ENCODE measurements at regions not wholly inside any gene's neighbourhood (a gene's known extent, or its start where the extent isn't known, plus 50 kb on each side); places are given as distances from the start of the nearest gene placed in this dataset.
A peak's percentile ranks its signal among the peaks of the same experiment; 100 is the strongest.

DNA sequence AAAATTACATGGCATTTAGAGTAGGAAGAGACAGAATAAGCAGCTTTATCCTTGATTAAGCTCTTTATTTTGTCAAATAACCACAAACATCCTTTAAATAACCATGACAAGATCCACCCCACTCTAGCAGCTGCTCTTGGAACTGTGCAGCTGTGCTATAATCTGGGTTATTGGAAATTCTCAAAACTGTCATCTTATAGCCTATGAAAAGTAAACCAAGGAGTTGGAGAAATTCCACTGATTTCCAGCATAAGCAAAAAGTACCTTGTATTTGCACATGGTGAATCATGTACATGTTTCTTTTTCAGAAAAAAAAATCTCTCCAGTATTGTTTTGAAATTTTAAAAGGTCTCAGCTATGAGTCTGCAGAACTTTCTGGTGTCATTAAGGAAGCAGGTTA, 88.8 kb upstream of the ABI3BP start:
- no peak for DNase-seq (ENCODE audit: low read depth)

DNA sequence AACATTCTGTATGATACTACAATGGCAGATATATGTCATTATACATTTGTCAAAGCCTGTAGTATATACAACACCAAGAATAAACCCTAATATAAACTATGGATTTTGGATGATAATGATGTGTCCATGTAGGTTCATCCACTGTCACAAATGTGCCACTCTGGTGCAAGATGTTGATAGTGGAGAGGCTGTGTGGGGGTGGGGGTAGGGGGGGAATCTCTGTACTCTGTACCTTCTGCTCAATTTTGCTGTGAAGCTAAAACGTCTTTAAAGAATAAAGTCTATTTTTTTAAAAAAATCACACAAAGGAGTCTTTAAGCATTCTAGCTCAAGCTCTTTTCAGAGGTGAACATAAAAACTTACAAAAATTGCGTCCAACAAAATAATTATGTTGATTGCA, 88.2 kb upstream of the ABI3BP start:
- no peak for DNase-seq (ENCODE audit: low read depth)

DNA sequence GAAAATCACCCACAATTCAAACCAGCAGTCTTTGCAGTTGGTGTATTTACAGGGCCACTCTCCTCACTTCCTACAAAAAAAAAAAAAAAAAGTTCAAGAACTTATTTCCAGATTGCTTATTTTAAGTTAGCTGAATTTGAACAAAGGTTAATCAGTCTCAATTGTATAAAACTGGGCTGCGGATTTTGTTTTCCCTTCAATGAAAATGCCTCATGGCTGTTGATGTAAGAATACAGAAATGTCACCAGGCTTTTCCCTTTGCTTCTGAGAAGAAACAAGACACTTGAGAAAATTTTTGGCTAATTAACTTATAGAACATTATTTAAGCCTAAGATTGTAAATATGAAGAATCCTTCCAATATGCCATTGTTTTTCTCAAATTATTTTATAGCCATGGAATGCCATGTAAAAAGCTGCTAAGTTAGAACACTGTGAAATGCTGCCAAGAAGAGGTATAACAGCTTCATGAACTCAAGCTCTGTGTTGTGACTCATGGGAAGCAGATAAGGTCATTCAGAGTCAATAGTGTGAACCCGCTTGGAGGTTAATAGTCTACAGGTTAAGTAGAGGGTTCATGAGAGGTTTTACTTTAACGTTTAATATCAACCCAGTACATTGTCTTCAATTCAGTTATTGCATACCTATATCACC, 84.3 kb upstream of the ABI3BP start:
- no peak for DNase-seq (ENCODE audit: low read depth)

DNA sequence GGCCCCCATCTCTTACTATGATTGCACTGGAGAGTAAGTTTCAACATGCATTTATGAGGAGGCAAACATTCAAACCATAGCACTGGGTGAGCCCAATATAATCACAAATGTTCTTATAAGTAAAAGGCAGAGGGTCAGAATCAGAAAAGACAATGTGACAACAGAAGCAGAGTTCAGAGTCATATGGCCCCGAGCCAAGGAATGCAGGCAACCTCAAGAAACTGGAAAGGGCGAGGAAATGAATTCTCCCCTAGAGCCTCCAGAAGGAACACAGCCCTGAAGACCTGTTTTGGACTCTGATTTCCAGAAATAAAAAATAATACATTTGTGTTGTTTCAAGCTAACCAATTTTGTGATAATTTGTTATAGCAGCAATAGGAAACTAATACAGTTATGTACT, 81.3 kb upstream of the ABI3BP start:
- no peak for DNase-seq (ENCODE audit: low read depth)

DNA sequence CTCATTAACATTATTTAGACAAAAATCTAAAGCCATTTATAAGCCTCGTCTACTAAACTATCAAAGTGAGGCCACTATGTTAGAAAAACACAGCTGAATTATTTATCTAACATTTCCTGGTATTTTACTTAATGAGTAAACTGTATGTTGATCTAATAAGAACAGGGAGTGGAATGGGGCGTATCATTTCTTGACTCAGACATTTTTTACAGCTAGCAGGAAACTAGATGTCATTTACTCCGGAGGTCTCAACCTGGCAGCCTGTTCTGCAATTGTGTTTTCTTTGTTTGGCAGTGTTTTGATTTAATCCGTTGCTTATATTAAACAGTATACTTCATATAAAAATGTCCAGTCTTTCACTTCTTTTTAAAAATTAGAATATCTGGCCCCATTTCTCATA, 79.1 kb upstream of the ABI3BP start:
- DNase-seq (ENCODE audit: low read depth) = no peak

DNA sequence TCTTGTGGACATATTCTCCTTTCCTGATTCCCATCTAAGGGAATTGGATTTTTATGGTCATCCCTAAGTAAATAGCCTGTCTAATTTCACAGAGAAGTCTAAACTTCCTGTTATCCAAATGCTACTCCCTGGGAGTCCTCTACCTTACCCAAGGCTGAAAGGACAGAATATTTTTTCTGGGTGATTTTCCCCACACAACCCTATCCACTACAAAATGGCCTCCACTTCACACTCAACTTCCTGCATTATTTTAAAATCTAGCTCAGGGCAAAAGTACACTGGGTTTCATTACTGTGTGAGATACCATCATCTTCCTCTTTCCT, 77.5 kb upstream of the ABI3BP start:
- DNase-seq (ENCODE audit: low read depth) = no peak

DNA sequence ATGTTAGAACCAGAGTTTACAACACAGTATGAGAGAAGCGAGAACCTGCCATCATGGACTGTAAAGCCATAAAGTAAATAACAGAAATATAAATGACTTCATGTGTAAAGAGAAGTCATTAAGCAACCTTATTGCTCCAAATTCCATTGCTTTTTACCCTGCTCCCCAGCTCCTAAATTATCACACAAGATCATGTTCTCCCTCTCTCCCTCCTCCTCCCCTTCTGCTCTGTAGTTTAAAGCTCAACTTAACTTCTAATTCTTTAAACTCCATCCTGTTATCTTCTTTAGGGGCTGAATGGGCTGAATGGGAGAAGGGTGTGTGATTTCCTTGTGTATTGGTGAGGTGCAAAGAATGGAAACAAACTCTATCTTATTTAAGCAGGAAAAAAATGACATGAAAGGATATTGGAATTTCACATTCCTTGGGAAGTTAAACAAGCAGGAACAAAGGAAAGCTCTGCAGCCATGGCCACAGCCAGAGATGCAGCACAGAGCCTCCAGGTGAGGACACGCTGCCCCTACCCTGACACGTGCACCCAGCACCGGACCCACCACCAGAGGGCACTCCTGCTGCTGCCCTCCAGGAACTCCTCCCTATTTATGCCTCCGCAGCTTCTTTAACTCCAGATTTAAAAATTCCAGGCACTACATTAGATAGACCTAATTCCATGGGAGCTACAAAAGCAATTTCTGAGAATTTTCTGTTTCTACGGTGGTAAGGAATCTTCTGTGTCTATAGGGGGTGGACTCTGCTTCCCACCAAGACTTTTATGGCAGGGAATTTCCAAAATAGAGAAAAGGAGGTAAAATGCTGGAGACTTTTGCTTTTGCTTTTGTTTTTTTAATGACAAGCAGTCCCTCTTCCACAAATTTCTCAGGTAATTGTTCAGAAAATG, 76.9 kb upstream of the ABI3BP start:
- DNase-seq (ENCODE audit: low read depth) = no peak

DNA sequence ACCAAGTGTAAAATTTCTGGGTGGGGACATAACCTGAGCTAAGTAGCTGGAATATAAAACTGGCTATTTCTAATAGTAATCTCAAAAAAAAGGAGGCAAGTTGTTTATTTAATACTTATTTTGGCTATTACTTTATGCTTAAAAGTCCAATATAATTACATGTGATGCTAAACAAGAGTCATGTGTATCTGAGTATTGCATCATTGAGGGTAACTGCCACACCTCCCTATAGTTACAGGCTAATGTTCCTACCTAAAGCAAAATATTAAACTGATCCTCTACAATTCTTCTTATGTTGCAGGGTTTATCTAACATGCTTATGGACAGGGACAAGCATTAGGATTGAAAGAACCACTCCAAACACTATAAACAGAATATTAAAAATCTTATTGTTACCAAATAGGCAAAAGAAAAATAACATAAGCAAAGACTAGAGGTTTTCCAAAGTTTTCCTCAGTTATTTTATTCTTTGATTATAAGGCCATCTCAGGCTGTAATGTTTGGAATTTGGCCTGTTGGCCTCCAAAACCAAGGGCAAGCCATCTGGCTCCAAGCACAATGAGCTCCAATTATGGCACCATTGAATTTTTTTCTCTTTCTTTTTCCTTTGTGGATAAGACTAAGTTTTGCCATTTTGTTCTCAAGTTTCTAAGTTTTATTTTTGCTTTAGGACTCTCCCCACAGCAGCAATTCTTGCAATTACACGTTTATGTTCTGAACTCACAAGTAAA, 75.8 kb upstream of the ABI3BP start:
- no peak for DNase-seq (ENCODE audit: low read depth)

DNA sequence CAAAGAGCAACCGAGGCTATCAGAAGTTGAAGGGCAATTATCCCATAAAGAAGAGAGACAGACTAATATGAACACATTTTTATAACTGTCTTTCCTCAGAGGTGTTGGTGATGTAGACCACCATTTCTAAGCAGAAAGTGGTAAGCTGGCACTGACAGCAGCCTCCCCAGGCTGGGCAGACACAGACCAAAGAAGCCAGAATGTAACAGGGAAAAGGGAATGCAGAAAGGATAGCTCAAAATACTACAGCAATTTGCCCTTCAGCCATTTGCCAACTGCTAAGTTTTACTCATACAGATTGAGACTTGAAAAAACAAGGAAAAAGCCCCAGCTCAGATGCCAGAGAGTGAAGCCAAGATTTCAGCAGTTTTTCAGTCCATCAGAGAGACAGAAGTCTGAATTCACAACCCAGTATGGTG, 73.5 kb upstream of the ABI3BP start:
- no peak for DNase-seq (ENCODE audit: low read depth)

DNA sequence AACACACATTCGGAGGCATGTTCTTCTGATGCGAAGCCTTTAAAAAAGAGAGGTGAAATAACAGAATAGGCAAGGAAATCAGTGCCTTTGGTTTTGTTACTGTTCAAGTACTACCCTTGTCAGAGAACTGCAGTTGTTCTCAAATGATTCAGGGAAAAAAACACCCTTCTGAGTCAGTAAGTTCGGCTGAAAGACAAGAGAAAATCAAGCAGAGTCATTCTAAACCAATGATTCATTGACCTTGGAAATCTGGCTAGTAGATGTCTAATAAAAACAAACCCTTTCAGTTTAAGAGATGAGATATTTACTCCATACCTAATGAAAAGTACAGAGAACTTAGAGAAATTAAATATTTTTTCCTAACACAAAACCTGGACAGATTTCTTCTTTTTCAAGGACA, 72.7 kb upstream of the ABI3BP start:
- DNase-seq (ENCODE audit: low read depth) = peak; percentile 68

DNA sequence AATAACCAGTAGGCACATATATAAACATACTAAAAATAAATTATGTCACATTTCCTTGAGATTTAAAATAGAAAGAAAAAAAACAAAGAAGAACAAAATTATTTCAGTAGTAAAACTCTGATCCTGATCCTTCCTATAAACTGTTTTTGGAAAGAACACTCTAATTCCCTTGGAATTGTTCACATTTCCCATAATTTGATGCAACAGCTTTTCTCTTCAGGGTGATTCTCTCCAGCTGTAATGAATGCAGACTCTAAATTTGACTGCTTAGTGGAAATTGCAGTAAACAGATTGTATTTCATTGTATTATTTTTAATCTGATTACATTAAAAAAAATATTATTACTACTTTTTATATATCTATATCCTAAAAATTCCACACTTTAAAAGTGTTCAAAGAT, 70.2 kb upstream of the ABI3BP start:
- no peak for DNase-seq (ENCODE audit: low read depth)

DNA sequence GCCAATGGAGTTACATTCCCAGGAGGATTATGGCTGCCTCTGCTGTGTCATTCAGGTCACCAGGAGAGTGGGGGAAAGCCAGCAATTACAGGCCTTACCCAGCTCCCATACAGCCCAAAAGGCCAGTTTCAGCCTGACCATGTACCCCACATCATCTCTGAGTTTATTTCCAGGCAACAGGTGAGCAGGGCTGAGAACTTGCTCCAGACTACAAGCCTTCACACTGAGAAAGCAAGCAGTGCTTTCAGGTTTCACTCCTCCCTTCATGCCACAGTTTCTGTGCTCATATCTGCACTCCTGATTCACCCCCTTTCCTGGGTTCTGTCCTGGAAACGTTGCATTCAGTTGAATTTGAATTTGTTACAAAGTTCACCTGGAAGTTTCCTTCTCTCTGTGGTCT, 68.1 kb upstream of the ABI3BP start:
- DNase-seq (ENCODE audit: low read depth) = no peak

DNA sequence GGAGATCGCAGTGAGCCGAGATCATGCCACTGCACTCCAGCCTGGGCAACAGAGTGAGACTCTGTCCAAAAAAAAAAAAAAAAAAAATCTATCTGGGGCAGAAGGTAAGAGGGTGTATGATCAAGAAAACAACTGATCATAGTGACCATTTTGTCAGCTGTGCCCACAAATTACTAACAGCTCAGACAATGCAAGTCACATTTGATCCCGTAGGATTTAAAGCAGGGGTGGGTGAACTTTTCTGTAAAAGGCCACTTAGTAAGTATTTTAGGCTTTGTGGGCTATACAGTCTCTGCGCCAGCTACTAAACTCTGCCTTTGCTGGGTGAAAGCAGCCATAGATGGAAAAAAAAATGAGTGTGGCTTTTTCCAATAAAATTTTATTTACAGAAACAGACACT, 57.6 kb upstream of the ABI3BP start:
- no peak for DNase-seq (ENCODE audit: low read depth)

DNA sequence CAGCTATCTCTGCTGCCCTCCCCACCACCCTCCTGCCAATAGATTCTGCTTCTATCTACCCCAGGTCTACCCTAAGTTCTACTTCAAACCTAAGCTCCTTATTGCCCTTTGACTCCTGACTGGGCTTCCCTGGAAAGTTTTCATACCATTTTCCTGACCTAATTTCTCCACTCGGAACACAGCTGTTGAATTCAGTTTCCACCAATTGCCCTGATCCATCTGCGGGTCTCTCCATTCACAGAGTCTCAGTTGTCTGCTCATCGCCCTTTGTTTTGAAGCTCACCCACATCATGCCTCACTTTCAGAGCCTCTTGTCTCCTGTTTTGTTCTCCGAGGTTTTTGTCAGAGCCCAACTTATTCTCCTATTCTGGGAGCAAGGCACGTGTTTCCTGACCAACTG, 56.8 kb upstream of the ABI3BP start:
- no peak for DNase-seq (ENCODE audit: low read depth)

DNA sequence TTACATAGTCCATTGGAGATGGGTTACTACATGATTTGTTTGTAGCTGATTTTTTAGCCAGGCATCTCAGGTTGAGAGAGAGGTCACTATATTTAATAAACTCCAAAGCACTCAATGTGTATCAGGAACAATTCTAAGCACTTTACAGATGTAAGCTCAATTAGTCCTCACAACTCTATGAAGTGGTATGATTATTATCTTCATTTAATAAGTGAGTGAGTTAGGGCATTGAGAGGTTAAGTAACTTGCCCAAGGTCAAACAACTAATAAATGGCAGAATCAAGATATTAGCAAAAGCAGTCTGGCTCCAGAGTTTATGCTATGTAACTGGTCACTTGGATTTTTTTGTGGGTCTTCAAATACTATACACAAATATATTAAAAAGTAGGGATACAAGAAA, 56.3 kb upstream of the ABI3BP start:
- DNase-seq (ENCODE audit: low read depth) = no peak

DNA sequence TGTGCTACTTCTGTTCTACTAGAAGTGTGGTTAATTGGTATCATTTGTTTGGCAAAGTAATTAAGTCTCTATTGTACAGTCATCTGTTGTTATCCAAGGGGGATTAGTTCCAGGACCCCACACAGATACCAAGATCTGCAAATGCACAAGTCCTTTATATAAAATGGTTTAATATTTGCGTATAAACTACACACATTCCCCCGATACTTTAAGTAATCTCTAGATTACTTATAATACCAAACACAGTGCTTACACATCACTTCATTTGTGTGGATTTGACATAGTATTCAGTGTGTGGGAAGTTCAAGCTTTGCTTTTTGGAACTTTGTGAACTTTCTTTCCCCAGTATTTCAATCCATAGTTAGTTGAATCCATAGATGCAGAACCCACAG, 50.5 kb upstream of the ABI3BP start:
- DNase-seq (ENCODE audit: low read depth) = no peak

DNA sequence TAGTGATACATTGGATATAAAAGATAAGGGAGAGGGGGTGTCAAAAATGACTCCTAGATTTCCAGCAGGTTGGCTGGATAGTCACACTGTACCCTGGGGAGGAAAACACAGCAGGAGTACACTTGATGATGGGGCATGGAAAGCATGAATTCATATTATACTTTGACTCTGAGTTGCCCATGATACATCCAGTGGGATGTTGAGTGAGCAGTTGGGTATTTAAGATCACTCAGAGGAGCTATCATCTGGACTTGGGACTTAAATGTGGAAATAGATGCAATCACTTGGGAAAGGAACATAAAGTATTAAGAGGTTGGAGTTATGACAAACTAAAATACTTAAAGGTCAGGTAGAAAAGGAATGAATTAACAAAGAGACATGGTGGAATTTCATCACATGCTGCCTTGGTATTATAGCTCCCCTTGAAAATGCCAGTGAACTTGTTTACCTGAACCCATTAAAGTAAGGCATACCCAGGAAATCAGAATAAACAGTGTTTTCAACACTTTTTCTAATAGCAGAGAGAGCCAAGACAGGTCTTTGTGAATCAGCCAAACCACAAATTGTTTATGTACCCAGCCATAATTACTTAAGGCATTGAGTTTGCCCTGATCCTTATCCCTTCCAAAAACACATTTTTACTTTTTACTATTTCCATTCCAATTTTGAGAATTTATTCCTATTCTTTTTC, 49.9 kb upstream of the ABI3BP start:
- DNase-seq (ENCODE audit: low read depth) = no peak

All from GM04504 (cell line).